K562 (cell line): ENCODE measurements at regions not wholly inside any gene's neighbourhood (a gene's known extent, or its start where the extent isn't known, plus 50 kb on each side); places are given as distances from the start of the nearest gene placed in this dataset.

Experiments used
- ATAC-seq: fragments of 200-7000 bp; cut with Tn5 transposase; 3 replicates; pipeline ENCODE4 v1.9.1; 2020; ENCODE audit warnings: moderate library complexity
- BruUV-seq: library from RNA; stranded (reverse); fragments of 400-500 nt; replicated peaks from 2 replicates; lab custom pipeline; 2021; lab: Mats Ljungman, UMichigan
- CTCF ChIA-PET: fragments of 300-600 bp; formaldehyde crosslinking; extraction: SDS; loops from one replicate; lab custom pipeline; 2021; ENCODE audit warnings: low intra/inter-chr PET ratio; lab: Yijun Ruan, JAX
- POLR2A ChIA-PET: fragments of 300-600, 350-650 bp; sonication (Branson Sonifier 250); formaldehyde crosslinking; extraction: SDS; loops from one replicate; lab custom pipeline; 2021; ENCODE audit warnings: antibody characterized with exemption, inconsistent platforms; lab: Yijun Ruan, JAX
- DNase-seq, 4 experiments: peaks; one replicate each; pipeline versions ENCODE4 v3.0.0 to v3.0.0-alpha.2; 2011 to 2018; ENCODE audit warnings: low spot score in 3 of 4, mixed read lengths in 3 of 4; ENCODE audit errors: extremely low read depth in 1 of 4
- FAIRE-seq: peaks from 2 replicates; lab custom pipeline; 2011; peaks lifted over from hg19 to GRCh38; lab: Jason Lieb, UNC
- H2AFZ ChIP-seq: 2 replicates; pipeline ENCODE4 v1.6.0; 2011; ENCODE audit warnings: low read depth, low read length, control low read depth, inconsistent platforms
- H3K27ac ChIP-seq: fragments of 200-600 bp; 3 replicates; pipeline ENCODE4 v1.8.0; 2011; ENCODE audit warnings: low read depth, mild to moderate bottlenecking, control low read depth, inconsistent platforms, low read length, moderate library complexity, mixed read lengths; ENCODE audit errors: extremely low read depth
- H3K27me3 ChIP-seq, 2 experiments: fragments of 300-600 bp in 1 of 2; 2 replicates in 1 of 2; 3 replicates in 1 of 2; pipeline versions ENCODE4 v1.6.0 to v1.8.0; 2011; ENCODE audit warnings: inconsistent platforms in 2 of 2, low read length in 2 of 2, mild to moderate bottlenecking in 1 of 2, mixed read lengths in 1 of 2, moderate library complexity in 1 of 2; ENCODE audit not compliant: control insufficient read depth in 2 of 2, insufficient read depth in 2 of 2
- H3K36me3 ChIP-seq: fragments of 300-600 bp; 3 replicates; pipeline ENCODE4 v1.8.0; 2011; ENCODE audit warnings: mild to moderate bottlenecking, low read length, inconsistent platforms; ENCODE audit not compliant: control insufficient read depth, insufficient read depth
- H3K4me1 ChIP-seq, 2 experiments: fragments of 200-600 bp in 1 of 2; replicated peaks in 1 of 2; 2 replicates in 1 of 2; 3 replicates in 1 of 2; pipeline versions ENCODE4 v1.5.1 to v1.8.0; 2011; ENCODE audit warnings: inconsistent platforms in 2 of 2, low read length in 2 of 2, mild to moderate bottlenecking in 1 of 2, mixed read lengths in 1 of 2, moderate library complexity in 1 of 2; ENCODE audit not compliant: control insufficient read depth in 2 of 2, insufficient read depth in 2 of 2
- H3K4me2 ChIP-seq: 2 replicates; pipeline ENCODE4 v1.6.1; 2011; ENCODE audit warnings: low read length, control low read depth, inconsistent platforms, mixed read lengths; ENCODE audit not compliant: insufficient read depth
- H3K4me3 ChIP-seq: fragments of 200-600 bp; sonication (generic), shearing (Covaris generic); 2 replicates; pipeline ENCODE4 v1.5.1; 2016; ENCODE audit warnings: control low read depth, inconsistent platforms
- H3K79me2 ChIP-seq: fragments of 200-600 bp; 3 replicates; pipeline ENCODE4 v1.8.0; 2011; ENCODE audit warnings: low read length, inconsistent platforms; ENCODE audit not compliant: control insufficient read depth, insufficient read depth
- H3K9ac ChIP-seq, 2 experiments: 2 replicates each; pipeline versions ENCODE4 v1.6.0 to v1.6.1; 2011; ENCODE audit warnings: low read depth in 2 of 2, low read length in 2 of 2, control low read depth in 1 of 2, inconsistent platforms in 1 of 2, mild to moderate bottlenecking in 1 of 2, mixed read lengths in 1 of 2; ENCODE audit not compliant: insufficient read depth in 1 of 2
- H3K9me1 ChIP-seq: one replicate; pipeline ENCODE4 v1.6.0; 2011; ENCODE audit warnings: inconsistent platforms, mild to moderate bottlenecking, low read length, moderate library complexity; ENCODE audit not compliant: control insufficient read depth, insufficient read depth
- H3K9me3 ChIP-seq: replicated peaks from 2 replicates; pipeline ENCODE4 v1.5.1; 2011; ENCODE audit warnings: low read depth, low read length, inconsistent platforms; ENCODE audit not compliant: control insufficient read depth, insufficient read depth
- H4K20me1 ChIP-seq: replicated peaks from 2 replicates; pipeline ENCODE4 v1.6.1; 2011; ENCODE audit warnings: low read length, inconsistent platforms, mixed read lengths; ENCODE audit not compliant: control insufficient read depth, insufficient read depth
- DEAF1 ChIP-seq: fragments of 450-650 bp; formaldehyde crosslinking; IDR thresholded peaks from 2 replicates; pipeline ENCODE4 v1.4.0; 2020; ENCODE audit warnings: mild to moderate bottlenecking, moderate library complexity
- NCOA6 ChIP-seq: fragments of 450-650 bp; IDR thresholded peaks from 2 replicates; pipeline ENCODE4 v1.6.1; 2017; ENCODE audit warnings: mild to moderate bottlenecking
- POLR3G ChIP-seq: IDR thresholded peaks from 2 replicates; pipeline ENCODE4 v1.6.1; 2011; ENCODE audit not compliant: insufficient read length, insufficient replicate concordance; ENCODE audit errors: extremely low read depth
- ZBTB11 ChIP-seq, 3 experiments: fragments of 200-800 bp in 1 of 3; fragments of 250-450 bp in 1 of 3; fragments of 450-650 bp in 1 of 3; sonication (Bioruptor Pico) in 1 of 3; sonication (Bioruptor generic) in 1 of 3; formaldehyde crosslinking in 1 of 3; IDR thresholded peaks; 2 replicates each; pipeline versions ENCODE4 v1.6.1 to v1.8.0; 2016 to 2022; ENCODE audit warnings: mild to moderate bottlenecking in 2 of 3, missing genetic modification characterization in 2 of 3, missing compliant biosample characterization in 1 of 3, moderate library complexity in 1 of 3
- ZNF232 ChIP-seq: sonication (generic); formaldehyde crosslinking; IDR thresholded peaks from 2 replicates; pipeline ENCODE4 v1.8.0; 2022; ENCODE audit warnings: mild to moderate bottlenecking, missing genetic modification reagents
- WGBS: fragments of 100-300 bp; shearing (Covaris generic); methylation state at CpG from one replicate; pipeline ENCODE4 v1.1.6; 2016; ENCODE audit warnings: low coverage, mixed read lengths; ENCODE audit not compliant: insufficient coverage; ENCODE audit errors: missing lambda C conversion rate; 5-methylcytosine and 5-hydroxymethylcytosine counted together
- in situ Hi-C: fragments of 300-500 bp; cut with MboI; formaldehyde crosslinking; loops from 4 replicates; pipeline ENCODE4 v1.15.0; 2018; ENCODE audit warnings: inconsistent platforms, mixed read lengths
- intact Hi-C: fragments of 100-400 bp; cut with micrococcal nuclease; formaldehyde crosslinking; loops from 2 replicates; pipeline ENCODE4 v1.14.2; 2022

GRCh38 chr2:144753416-144753815, 233.5 kb upstream of the ZEB2 start:
- FAIRE-seq (no peak), DNase-seq (no peak), ATAC-seq (no peak)
- no peak for TF ChIP-seq ZBTB11 (CRISPR knock-in tag; IDR thresholded peaks at IDR 0.05)
- TF ChIP-seq ZNF232 (CRISPR knock-in tag): no peak
- no peak for TF ChIP-seq NCOA6
- no peak for TF ChIP-seq POLR3G
- no peak for TF ChIP-seq DEAF1
- H4K20me1 ChIP-seq: no peaks in the 10 kb centered on the region
- CTCF ChIA-PET: no interaction called here
- no peak overlapping the region for H3K4me3 ChIP-seq
- H3K9me1 ChIP-seq: no peaks in the 10 kb centered on the region
- no peak overlapping the region for H3K27ac ChIP-seq
- no peaks in the 10 kb centered on the region for H3K79me2 ChIP-seq
- no peaks in the 10 kb centered on the region for H3K36me3 ChIP-seq
- no peak overlapping the region for H2AFZ ChIP-seq
- no TSS peak for BruUV-seq
- intact Hi-C loops (no loop called here), in situ Hi-C loops (no loop called here)
- WGBS: 36% methylated on average over 3 of the region's 3 CpGs
- H3K4me2 ChIP-seq: no peak overlapping the region
- no peaks in the 10 kb centered on the region for H3K4me1 ChIP-seq
- no peak overlapping the region for H3K9ac ChIP-seq
- POLR2A ChIA-PET: interaction anchor here (0.6 kb wide), 1 partner anchor 464 kb away, joined by 3 read pairs; no protein-coding TSS in a partner anchor
- peaks cover 4% of the 10 kb centered on the region for H3K9me3 ChIP-seq
- H3K27me3 ChIP-seq: no peaks in the 10 kb centered on the region
